OCI-LY3 (cell line): ENCODE measurements at regions not wholly inside any gene's neighbourhood (a gene's known extent, or its start where the extent isn't known, plus 50 kb on each side); places are given as distances from the start of the nearest gene placed in this dataset.
"Not testable (repeated sequence)": the region's sequence is repeated elsewhere in the genome, so short reads cannot be mapped to it uniquely, and the experiment has no call there.

Experiments used
- EZH2phosphoT487 ChIP-seq: fragments of 200-600 bp; shearing (Covaris generic); IDR thresholded peaks from 2 replicates; pipeline ENCODE4 v1.6.1; 2018; ENCODE audit warnings: antibody characterized with exemption, mixed run types, low read depth
- TF ChIP-seq, protein P1 (sequence below): fragments of 200-600, 300-600 bp; sonication (generic); IDR thresholded peaks from 2 replicates; pipeline ENCODE4 v1.5.1; 2014; ENCODE audit warnings: antibody characterized with exemption, low read length, low read depth

DNA sequence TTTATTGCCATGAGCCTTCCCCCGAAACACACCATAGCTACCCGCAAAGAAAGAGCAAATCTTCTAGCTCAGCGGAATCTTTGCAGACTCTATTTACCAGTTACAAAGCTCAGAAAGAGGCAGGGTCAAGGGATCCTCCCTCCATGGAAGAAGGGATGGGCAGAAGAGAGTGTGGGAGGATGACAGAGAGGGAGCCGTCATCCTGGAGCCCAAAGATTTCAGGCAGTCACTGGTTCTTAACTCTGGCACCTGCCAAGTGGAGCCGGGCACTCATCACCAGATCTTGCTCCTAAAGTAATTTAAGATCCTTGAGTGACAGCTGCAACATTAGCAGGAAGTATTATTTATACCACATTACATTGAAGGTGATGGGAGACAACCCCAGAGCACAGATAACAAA lies 137.9 kb upstream of the NBPF9 start:
- TF ChIP-seq, protein P1, sequence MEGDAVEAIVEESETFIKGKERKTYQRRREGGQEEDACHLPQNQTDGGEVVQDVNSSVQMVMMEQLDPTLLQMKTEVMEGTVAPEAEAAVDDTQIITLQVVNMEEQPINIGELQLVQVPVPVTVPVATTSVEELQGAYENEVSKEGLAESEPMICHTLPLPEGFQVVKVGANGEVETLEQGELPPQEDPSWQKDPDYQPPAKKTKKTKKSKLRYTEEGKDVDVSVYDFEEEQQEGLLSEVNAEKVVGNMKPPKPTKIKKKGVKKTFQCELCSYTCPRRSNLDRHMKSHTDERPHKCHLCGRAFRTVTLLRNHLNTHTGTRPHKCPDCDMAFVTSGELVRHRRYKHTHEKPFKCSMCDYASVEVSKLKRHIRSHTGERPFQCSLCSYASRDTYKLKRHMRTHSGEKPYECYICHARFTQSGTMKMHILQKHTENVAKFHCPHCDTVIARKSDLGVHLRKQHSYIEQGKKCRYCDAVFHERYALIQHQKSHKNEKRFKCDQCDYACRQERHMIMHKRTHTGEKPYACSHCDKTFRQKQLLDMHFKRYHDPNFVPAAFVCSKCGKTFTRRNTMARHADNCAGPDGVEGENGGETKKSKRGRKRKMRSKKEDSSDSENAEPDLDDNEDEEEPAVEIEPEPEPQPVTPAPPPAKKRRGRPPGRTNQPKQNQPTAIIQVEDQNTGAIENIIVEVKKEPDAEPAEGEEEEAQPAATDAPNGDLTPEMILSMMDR, result not testable (repeated sequence)
- not testable (repeated sequence) for TF ChIP-seq EZH2phosphoT487
